ENCODE measurements at regions not wholly inside any gene's neighbourhood (a gene's known extent, or its start where the extent isn't known, plus 50 kb on each side); places are given as distances from the start of the nearest gene placed in this dataset.

- intact Hi-C loops (cut with micrococcal nuclease; ENCODE audit: unreplicated experiment): no loop called here
- TF ChIP-seq, protein P1, sequence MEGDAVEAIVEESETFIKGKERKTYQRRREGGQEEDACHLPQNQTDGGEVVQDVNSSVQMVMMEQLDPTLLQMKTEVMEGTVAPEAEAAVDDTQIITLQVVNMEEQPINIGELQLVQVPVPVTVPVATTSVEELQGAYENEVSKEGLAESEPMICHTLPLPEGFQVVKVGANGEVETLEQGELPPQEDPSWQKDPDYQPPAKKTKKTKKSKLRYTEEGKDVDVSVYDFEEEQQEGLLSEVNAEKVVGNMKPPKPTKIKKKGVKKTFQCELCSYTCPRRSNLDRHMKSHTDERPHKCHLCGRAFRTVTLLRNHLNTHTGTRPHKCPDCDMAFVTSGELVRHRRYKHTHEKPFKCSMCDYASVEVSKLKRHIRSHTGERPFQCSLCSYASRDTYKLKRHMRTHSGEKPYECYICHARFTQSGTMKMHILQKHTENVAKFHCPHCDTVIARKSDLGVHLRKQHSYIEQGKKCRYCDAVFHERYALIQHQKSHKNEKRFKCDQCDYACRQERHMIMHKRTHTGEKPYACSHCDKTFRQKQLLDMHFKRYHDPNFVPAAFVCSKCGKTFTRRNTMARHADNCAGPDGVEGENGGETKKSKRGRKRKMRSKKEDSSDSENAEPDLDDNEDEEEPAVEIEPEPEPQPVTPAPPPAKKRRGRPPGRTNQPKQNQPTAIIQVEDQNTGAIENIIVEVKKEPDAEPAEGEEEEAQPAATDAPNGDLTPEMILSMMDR (IDR thresholded peaks at IDR 0.05; ENCODE audit: unreplicated experiment): no peak
- no peak for DNase-seq
Measured at GRCh38 chr13:112165712-112166111, 98.8 kb downstream of the SOX1 start.

GRCh38 chr13:112168761-112169160, 101.8 kb downstream of the SOX1 start:
- Mint-ChIP-seq H3K27ac (ENCODE audit: unreplicated experiment) (no peak overlapping the region), H3K9me3 (ENCODE audit: low read depth, unreplicated experiment) (peaks cover 5% of the 10 kb centered on the region), H3K4me1 (ENCODE audit: low read depth, unreplicated experiment) (no peaks in the 10 kb centered on the region), H3K4me3 (ENCODE audit: low read depth, unreplicated experiment) (no peak overlapping the region), H3K36me3 (ENCODE audit: insufficient read depth, unreplicated experiment) (no peaks in the 10 kb centered on the region), H3K27me3 (ENCODE audit: unreplicated experiment) (no peaks in the 10 kb centered on the region)
- intact Hi-C loops (cut with micrococcal nuclease; ENCODE audit: unreplicated experiment): no loop called here
- TF ChIP-seq, protein P1 (IDR thresholded peaks at IDR 0.05; ENCODE audit: unreplicated experiment): no peak
- DNase-seq: no peak
- CTCF ChIA-PET: no interaction called here
- no TSS peak for BruUV-seq (replicated peaks)

More at GRCh38 chr13:112165712-112166111, 98.8 kb downstream of the SOX1 start:
- Mint-ChIP-seq H3K27me3 (ENCODE audit: unreplicated experiment) (no peaks in the 10 kb centered on the region), H3K4me3 (ENCODE audit: low read depth, unreplicated experiment) (no peak overlapping the region), H3K36me3 (ENCODE audit: insufficient read depth, unreplicated experiment) (no peaks in the 10 kb centered on the region), H3K9me3 (ENCODE audit: low read depth, unreplicated experiment) (peaks cover 3% of the 10 kb centered on the region), H3K27ac (ENCODE audit: unreplicated experiment) (no peak overlapping the region), H3K4me1 (ENCODE audit: low read depth, unreplicated experiment) (no peaks in the 10 kb centered on the region)
- no TSS peak for BruUV-seq (replicated peaks)
- CTCF ChIA-PET: no interaction called here

DNA sequence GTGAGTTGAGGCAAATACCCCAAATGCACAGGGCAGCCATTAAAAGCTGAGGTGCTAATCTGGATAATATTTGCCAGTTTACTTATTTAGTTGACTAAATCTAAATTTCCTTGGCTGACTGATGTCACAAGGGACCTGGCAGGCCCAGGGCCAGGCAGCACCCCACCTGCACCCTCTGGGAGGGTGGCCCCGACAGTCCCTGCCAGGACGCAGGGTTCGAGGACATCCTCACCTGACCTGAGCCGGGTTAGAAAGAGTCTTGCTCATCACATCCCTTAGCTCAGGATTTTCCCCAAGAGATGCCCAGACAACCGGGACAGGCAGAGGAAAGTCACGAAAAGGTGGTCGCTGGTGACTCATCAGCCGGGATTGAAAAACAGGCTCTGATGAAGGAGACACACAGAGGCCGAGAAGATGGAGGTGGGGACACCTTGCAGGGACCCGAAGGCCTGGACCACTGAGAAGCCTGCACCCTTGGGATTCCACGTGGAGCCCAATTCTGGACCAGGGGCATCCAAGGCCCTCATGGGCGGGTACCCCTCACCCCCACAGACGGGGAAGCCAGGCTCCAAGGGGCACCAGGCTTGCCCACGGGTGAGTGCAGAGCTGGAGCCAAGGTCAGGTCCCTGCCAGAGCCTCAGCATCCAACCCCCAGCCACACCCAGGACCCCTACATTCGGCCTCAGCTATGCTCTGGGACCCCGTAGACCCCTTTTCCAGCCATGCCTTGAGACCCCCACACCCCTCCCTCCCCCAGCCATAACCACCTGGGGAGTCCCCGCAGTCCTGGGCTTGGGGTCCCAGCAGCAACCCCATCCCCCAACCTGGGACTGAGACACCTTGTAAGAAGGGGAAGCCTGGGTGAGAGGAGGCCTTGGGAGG, 103.2 kb downstream of the SOX1 start:
- no peaks in the 10 kb centered on the region for H3K36me3 Mint-ChIP-seq (ENCODE audit: insufficient read depth, unreplicated experiment)
- H3K27ac Mint-ChIP-seq (ENCODE audit: unreplicated experiment): no peak overlapping the region
- intact Hi-C loops (cut with micrococcal nuclease; ENCODE audit: unreplicated experiment): no loop called here
- CTCF ChIA-PET: no interaction called here
- H3K4me1 Mint-ChIP-seq (ENCODE audit: low read depth, unreplicated experiment): no peaks in the 10 kb centered on the region
- no peaks in the 10 kb centered on the region for H3K27me3 Mint-ChIP-seq (ENCODE audit: unreplicated experiment)
- TF ChIP-seq, protein P1 (IDR thresholded peaks at IDR 0.05; ENCODE audit: unreplicated experiment): no peak
- no peak for DNase-seq
- peaks cover 7% of the 10 kb centered on the region for H3K9me3 Mint-ChIP-seq (ENCODE audit: low read depth, unreplicated experiment)
- no TSS peak for BruUV-seq (replicated peaks)
- H3K4me3 Mint-ChIP-seq (ENCODE audit: low read depth, unreplicated experiment): no peak overlapping the region

- CTCF ChIA-PET: no interaction called here
- BruUV-seq (replicated peaks): no TSS peak
- Mint-ChIP-seq H3K36me3 (ENCODE audit: insufficient read depth, unreplicated experiment) (no peaks in the 10 kb centered on the region), H3K4me3 (ENCODE audit: low read depth, unreplicated experiment) (no peak overlapping the region), H3K27ac (ENCODE audit: unreplicated experiment) (no peak overlapping the region), H3K4me1 (ENCODE audit: low read depth, unreplicated experiment) (no peaks in the 10 kb centered on the region), H3K27me3 (ENCODE audit: unreplicated experiment) (no peaks in the 10 kb centered on the region), H3K9me3 (ENCODE audit: low read depth, unreplicated experiment) (peaks cover 8% of the 10 kb centered on the region)
- TF ChIP-seq, protein P1 (IDR thresholded peaks at IDR 0.05; ENCODE audit: unreplicated experiment): no peak
- intact Hi-C loops (cut with micrococcal nuclease; ENCODE audit: unreplicated experiment): no loop called here
- no peak for DNase-seq
Measured at GRCh38 chr13:112170823-112171569, 104.0 kb downstream of the SOX1 start.

All from Calu3 (cell line).